Upper lobe of right lung (tissue), 1 donor: ENCODE measurements at regions not wholly inside any gene's neighbourhood (a gene's known extent, or its start where the extent isn't known, plus 50 kb on each side); places are given as distances from the start of the nearest gene placed in this dataset.

Experiments used
- ATAC-seq: fragments of 200-7000 bp; cut with Tn5 transposase; one replicate; pipeline ENCODE4 v1.9.1; 2020; ENCODE audit warnings: mild to moderate bottlenecking, moderate library complexity
- DNase-seq: peaks from one replicate; pipeline ENCODE4 v3.0.0-alpha.2; 2020
- H3K27ac ChIP-seq: fragments of 200-600 bp; one replicate; pipeline ENCODE4 v1.8.0; 2022
- H3K27me3 ChIP-seq: fragments of 200-600 bp; one replicate; pipeline ENCODE4 v1.8.0; 2022; ENCODE audit warnings: mild to moderate bottlenecking
- H3K36me3 ChIP-seq: fragments of 200-600 bp; one replicate; pipeline ENCODE4 v1.8.0; 2022
- H3K4me1 ChIP-seq: fragments of 200-600 bp; one replicate; pipeline ENCODE4 v1.8.0; 2022
- H3K4me3 ChIP-seq: fragments of 200-600 bp; one replicate; pipeline ENCODE4 v1.8.0; 2022; ENCODE audit warnings: mild to moderate bottlenecking
- H3K9me3 ChIP-seq: fragments of 200-600 bp; one replicate; pipeline ENCODE4 v1.8.0; 2022
- CTCF ChIP-seq: fragments of 200-600 bp; IDR thresholded peaks from one replicate; pipeline ENCODE4 v1.8.0; 2022; ENCODE audit warnings: antibody characterized with exemption
- intact Hi-C: fragments of 100-400 bp; cut with DNase I; formaldehyde crosslinking; loops from one replicate; pipeline ENCODE4 v1.11.0; 2022
- donor health status: DM: no; HTN: yes; CAD: no; lungs with severe emphysema.

- Histone ChIP-seq H3K27me3 (no peaks in the 10 kb centered on the region), H3K9me3 (peaks cover 7% of the 10 kb centered on the region), H3K4me3 (no peak overlapping the region), H3K4me1 (no peaks in the 10 kb centered on the region), H3K36me3 (no peaks in the 10 kb centered on the region), H3K27ac (no peak overlapping the region)
- DNase-seq (no peak), ATAC-seq (peak; percentile 87)
- intact Hi-C loops: no loop called here
- peak; percentile 37 for TF ChIP-seq CTCF
These were observed 219.4 kb downstream of the ATPSCKMT start for GRCh38 chr5:10030219-10030831.

GRCh38 chr5:10023494-10023893 is 226.2 kb downstream of the ATPSCKMT start:
- no peak for DNase-seq
- no peak for ATAC-seq
- intact Hi-C loops: no loop called here
- TF ChIP-seq CTCF: no peak
- Histone ChIP-seq H3K4me1 (no peaks in the 10 kb centered on the region), H3K36me3 (no peaks in the 10 kb centered on the region), H3K9me3 (peaks cover 7% of the 10 kb centered on the region), H3K4me3 (no peak overlapping the region), H3K27me3 (no peaks in the 10 kb centered on the region), H3K27ac (no peak overlapping the region)

GRCh38 chr5:10021248-10021647 is 228.4 kb downstream of the ATPSCKMT start:
- no peak for ATAC-seq
- DNase-seq: no peak
- Histone ChIP-seq H3K27me3 (no peaks in the 10 kb centered on the region), H3K27ac (no peak overlapping the region), H3K4me1 (no peaks in the 10 kb centered on the region), H3K9me3 (no peaks in the 10 kb centered on the region), H3K4me3 (no peak overlapping the region), H3K36me3 (no peaks in the 10 kb centered on the region)
- TF ChIP-seq CTCF: no peak
- intact Hi-C loops: no loop called here

- DNase-seq (no peak), ATAC-seq (no peak)
- Histone ChIP-seq H3K27ac (no peak overlapping the region), H3K4me1 (no peaks in the 10 kb centered on the region), H3K27me3 (no peaks in the 10 kb centered on the region), H3K9me3 (no peaks in the 10 kb centered on the region), H3K4me3 (no peak overlapping the region), H3K36me3 (no peaks in the 10 kb centered on the region)
- no peak for TF ChIP-seq CTCF
- intact Hi-C loops: no loop called here
These were observed 230.5 kb downstream of the ATPSCKMT start for GRCh38 chr5:10019236-10019635.

- Histone ChIP-seq H3K9me3 (no peaks in the 10 kb centered on the region), H3K27me3 (no peaks in the 10 kb centered on the region), H3K4me1 (no peaks in the 10 kb centered on the region), H3K27ac (no peak overlapping the region), H3K4me3 (no peak overlapping the region), H3K36me3 (no peaks in the 10 kb centered on the region)
- DNase-seq: no peak
- TF ChIP-seq CTCF: no peak
- no peak for ATAC-seq
- intact Hi-C loops: no loop called here
These were observed 231.3 kb downstream of the ATPSCKMT start for GRCh38 chr5:10018201-10019069.
